ENCODE measurements at regions not wholly inside any gene's neighbourhood (a gene's known extent, or its start where the extent isn't known, plus 50 kb on each side); places are given as distances from the start of the nearest gene placed in this dataset.

- TF ChIP-seq CTCF (IDR thresholded peaks at IDR 0.05; ENCODE audit: low read depth, low read length), result no peak
- no peak for DNase-seq (ENCODE audit: low read depth, low spot score)
- in situ Hi-C loops (cut with HindIII; ENCODE audit: low sequenced_read_pairs), result no loop called here
- H3K4me3 ChIP-seq (ENCODE audit: low read depth, low read length), result no peak overlapping the region
Measured at GRCh38 chr5:19297934-19298333, 690.1 kb downstream of the CDH18 start.

GRCh38 chr5:19301271-19301670 is 686.7 kb downstream of the CDH18 start:
- TF ChIP-seq CTCF (IDR thresholded peaks at IDR 0.05; ENCODE audit: low read depth, low read length), result no peak
- in situ Hi-C loops (cut with HindIII; ENCODE audit: low sequenced_read_pairs), result no loop called here
- DNase-seq (ENCODE audit: low read depth, low spot score), result no peak
- no peak overlapping the region for H3K4me3 ChIP-seq (ENCODE audit: low read depth, low read length)

- DNase-seq (ENCODE audit: low read depth, low spot score), result peak; percentile 59
- TF ChIP-seq CTCF (IDR thresholded peaks at IDR 0.05; ENCODE audit: low read depth, low read length), result peak; percentile 18
- in situ Hi-C loops (cut with HindIII; ENCODE audit: low sequenced_read_pairs), result no loop called here
Measured at GRCh38 chr5:19314840-19315239, 673.2 kb downstream of the CDH18 start.

DNA sequence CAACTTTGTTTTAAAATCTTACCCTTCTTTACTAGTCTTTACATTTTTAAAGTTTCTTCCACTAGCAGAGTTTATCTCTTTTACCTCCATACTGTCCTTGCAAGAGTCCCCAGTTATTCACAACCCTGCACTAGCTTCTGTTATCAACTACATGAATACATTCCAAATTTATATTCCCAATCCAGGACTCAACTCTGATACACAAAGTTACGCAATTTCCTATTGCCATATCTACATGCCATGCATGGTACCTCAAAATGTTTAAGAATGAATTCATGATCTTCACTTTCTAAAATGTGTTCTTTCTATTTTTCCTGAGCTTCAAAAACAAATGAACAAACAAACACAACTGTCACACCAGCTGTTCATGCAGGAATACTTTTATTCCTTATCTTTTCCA is 668.7 kb downstream of the CDH18 start:
- in situ Hi-C loops (cut with HindIII; ENCODE audit: low sequenced_read_pairs), result no loop called here
- DNase-seq (ENCODE audit: low read depth, low spot score), result no peak

More at GRCh38 chr5:19314840-19315239, 673.2 kb downstream of the CDH18 start:
- no peak overlapping the region for H3K4me3 ChIP-seq (ENCODE audit: low read depth, low read length)

GRCh38 chr5:19322716-19323485 is 665.1 kb downstream of the CDH18 start:
- H3K4me3 ChIP-seq (ENCODE audit: low read depth, low read length), result no peak overlapping the region
- peak; percentile 65 for DNase-seq (ENCODE audit: low read depth, low spot score)
- in situ Hi-C loops (cut with HindIII; ENCODE audit: low sequenced_read_pairs), result no loop called here
- TF ChIP-seq CTCF (IDR thresholded peaks at IDR 0.05; ENCODE audit: low read depth, low read length), result no peak

More for the DNA sequence above, 668.7 kb downstream of the CDH18 start:
- no peak for TF ChIP-seq CTCF (IDR thresholded peaks at IDR 0.05; ENCODE audit: low read depth, low read length)
- H3K4me3 ChIP-seq (ENCODE audit: low read depth, low read length), result no peak overlapping the region

- H3K4me3 ChIP-seq (ENCODE audit: low read depth, low read length), result no peak overlapping the region
- no peak for DNase-seq (ENCODE audit: low read depth, low spot score)
- in situ Hi-C loops (cut with HindIII; ENCODE audit: low sequenced_read_pairs), result no loop called here
- TF ChIP-seq CTCF (IDR thresholded peaks at IDR 0.05; ENCODE audit: low read depth, low read length), result no peak
Measured at GRCh38 chr5:19334278-19334677, 653.7 kb downstream of the CDH18 start.

All from astrocyte of the spinal cord (primary cell).